ENCODE measurements at regions not wholly inside any gene's neighbourhood (a gene's known extent, or its start where the extent isn't known, plus 50 kb on each side); places are given as distances from the start of the nearest gene placed in this dataset.

DNA sequence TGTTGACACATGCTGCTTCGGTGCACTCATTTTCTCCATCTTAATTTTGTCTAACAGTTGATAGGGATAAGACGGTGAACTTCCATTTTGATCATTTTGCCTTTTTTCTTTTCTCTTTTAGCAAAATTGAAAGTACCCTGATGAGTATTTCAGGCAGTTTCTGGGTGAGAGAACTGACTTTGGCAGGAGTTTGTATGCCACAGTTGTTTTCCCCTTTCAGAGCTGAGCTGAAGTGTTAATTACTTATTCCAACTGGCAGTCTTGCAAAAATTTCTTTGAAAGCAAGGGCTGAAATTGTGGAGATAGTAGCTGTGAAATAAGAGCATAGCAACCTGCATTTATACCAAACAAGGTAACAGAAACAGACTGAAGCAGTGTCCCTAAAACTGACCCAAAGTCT lies 180.2 kb downstream of the SLITRK5 start:
- TF ChIP-seq, protein P1, sequence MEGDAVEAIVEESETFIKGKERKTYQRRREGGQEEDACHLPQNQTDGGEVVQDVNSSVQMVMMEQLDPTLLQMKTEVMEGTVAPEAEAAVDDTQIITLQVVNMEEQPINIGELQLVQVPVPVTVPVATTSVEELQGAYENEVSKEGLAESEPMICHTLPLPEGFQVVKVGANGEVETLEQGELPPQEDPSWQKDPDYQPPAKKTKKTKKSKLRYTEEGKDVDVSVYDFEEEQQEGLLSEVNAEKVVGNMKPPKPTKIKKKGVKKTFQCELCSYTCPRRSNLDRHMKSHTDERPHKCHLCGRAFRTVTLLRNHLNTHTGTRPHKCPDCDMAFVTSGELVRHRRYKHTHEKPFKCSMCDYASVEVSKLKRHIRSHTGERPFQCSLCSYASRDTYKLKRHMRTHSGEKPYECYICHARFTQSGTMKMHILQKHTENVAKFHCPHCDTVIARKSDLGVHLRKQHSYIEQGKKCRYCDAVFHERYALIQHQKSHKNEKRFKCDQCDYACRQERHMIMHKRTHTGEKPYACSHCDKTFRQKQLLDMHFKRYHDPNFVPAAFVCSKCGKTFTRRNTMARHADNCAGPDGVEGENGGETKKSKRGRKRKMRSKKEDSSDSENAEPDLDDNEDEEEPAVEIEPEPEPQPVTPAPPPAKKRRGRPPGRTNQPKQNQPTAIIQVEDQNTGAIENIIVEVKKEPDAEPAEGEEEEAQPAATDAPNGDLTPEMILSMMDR (conservative IDR thresholded peaks at IDR 0.05; ENCODE audit: low read depth, low read length): no peak
- TF ChIP-seq RAD21 (IDR thresholded peaks at IDR 0.05; ENCODE audit: low read length) (no peak), POLR2A (IDR thresholded peaks at IDR 0.05; ENCODE audit: low read depth, low read length) (no peak), MXI1 (IDR thresholded peaks at IDR 0.05; ENCODE audit: borderline replicate concordance, low read depth, low read length) (no peak), MAFK (IDR thresholded peaks at IDR 0.05; ENCODE audit: low read depth, low read length) (no peak), CHD1 (IDR thresholded peaks at IDR 0.05; ENCODE audit: low read depth, low read length) (no peak), RFX5 (IDR thresholded peaks at IDR 0.05; ENCODE audit: low read depth, low read length) (no peak), RCOR1 (IDR thresholded peaks at IDR 0.05; ENCODE audit: insufficient replicate concordance, low read length) (no peak), SMC3 (IDR thresholded peaks at IDR 0.05; ENCODE audit: low read depth, low read length) (no peak)
- TF ChIP-seq, protein P2, sequence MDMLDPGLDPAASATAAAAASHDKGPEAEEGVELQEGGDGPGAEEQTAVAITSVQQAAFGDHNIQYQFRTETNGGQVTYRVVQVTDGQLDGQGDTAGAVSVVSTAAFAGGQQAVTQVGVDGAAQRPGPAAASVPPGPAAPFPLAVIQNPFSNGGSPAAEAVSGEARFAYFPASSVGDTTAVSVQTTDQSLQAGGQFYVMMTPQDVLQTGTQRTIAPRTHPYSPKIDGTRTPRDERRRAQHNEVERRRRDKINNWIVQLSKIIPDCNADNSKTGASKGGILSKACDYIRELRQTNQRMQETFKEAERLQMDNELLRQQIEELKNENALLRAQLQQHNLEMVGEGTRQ (IDR thresholded peaks at IDR 0.05; ENCODE audit: low read depth, low read length): no peak

All from IMR-90 (cell line).